Type B pancreatic cell (in vitro differentiated cells): ENCODE measurements at regions not wholly inside any gene's neighbourhood (a gene's known extent, or its start where the extent isn't known, plus 50 kb on each side); places are given as distances from the start of the nearest gene placed in this dataset.

Source experiments
- DNase-seq: peaks from one replicate; pipeline ENCODE4 v3.0.0; 2021; ENCODE audit warnings: mixed read lengths; ENCODE audit not compliant: unreplicated experiment; ENCODE audit errors: extremely low spot score
- H3K27ac Mint-ChIP-seq: 2 replicates; pipeline ENCODE4 v1.8.0; 2021; ENCODE audit warnings: mild to moderate bottlenecking, mixed read lengths
- H3K27me3 Mint-ChIP-seq: 2 replicates; pipeline ENCODE4 v1.8.0; 2021; ENCODE audit warnings: mixed read lengths
- H3K36me3 Mint-ChIP-seq: 2 replicates; pipeline ENCODE4 v1.8.0; 2021; ENCODE audit warnings: mixed read lengths
- H3K4me1 Mint-ChIP-seq: one replicate; pipeline ENCODE4 v1.8.0; 2021; ENCODE audit warnings: mixed read lengths; ENCODE audit not compliant: unreplicated experiment
- H3K4me3 Mint-ChIP-seq: 2 replicates; pipeline ENCODE4 v1.8.0; 2021; ENCODE audit warnings: mild to moderate bottlenecking, mixed read lengths
- H3K9me3 Mint-ChIP-seq: 2 replicates; pipeline ENCODE4 v1.8.0; 2021; ENCODE audit warnings: mixed read lengths
- TF ChIP-seq, protein P1 (sequence below): fragments of 200-600 bp; sonication (generic); conservative IDR thresholded peaks from 2 replicates; pipeline ENCODE4 v1.5.0; 2021; ENCODE audit warnings: antibody characterized with exemption, mild to moderate bottlenecking

DNA sequence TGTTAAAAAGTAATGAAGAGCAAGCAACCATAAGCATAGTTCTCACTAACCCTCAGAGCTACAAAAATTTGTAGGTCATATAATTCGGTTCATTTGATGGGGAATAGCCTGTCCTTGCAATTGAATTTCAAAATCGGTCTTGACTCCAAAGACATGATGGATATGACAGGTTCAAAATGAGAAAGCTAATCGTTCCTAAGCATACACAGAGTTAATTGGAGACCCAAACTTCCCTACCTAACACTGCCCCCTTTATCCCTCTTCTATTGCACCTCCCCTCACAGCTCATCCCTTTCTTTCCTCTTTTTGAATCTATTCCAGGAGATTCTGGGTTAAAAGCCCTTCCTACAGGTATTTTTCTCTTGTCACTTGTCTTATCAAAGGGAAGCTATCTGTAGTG is 390.0 kb upstream of the PTBP2 start:
- Mint-ChIP-seq H3K4me3 (no peak overlapping the region), H3K27me3 (no peaks in the 10 kb centered on the region), H3K27ac (no peak overlapping the region), H3K36me3 (no peaks in the 10 kb centered on the region), H3K9me3 (no peaks in the 10 kb centered on the region), H3K4me1 (no peaks in the 10 kb centered on the region)
- TF ChIP-seq, protein P1, sequence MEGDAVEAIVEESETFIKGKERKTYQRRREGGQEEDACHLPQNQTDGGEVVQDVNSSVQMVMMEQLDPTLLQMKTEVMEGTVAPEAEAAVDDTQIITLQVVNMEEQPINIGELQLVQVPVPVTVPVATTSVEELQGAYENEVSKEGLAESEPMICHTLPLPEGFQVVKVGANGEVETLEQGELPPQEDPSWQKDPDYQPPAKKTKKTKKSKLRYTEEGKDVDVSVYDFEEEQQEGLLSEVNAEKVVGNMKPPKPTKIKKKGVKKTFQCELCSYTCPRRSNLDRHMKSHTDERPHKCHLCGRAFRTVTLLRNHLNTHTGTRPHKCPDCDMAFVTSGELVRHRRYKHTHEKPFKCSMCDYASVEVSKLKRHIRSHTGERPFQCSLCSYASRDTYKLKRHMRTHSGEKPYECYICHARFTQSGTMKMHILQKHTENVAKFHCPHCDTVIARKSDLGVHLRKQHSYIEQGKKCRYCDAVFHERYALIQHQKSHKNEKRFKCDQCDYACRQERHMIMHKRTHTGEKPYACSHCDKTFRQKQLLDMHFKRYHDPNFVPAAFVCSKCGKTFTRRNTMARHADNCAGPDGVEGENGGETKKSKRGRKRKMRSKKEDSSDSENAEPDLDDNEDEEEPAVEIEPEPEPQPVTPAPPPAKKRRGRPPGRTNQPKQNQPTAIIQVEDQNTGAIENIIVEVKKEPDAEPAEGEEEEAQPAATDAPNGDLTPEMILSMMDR = no peak
- no peak for DNase-seq

DNA sequence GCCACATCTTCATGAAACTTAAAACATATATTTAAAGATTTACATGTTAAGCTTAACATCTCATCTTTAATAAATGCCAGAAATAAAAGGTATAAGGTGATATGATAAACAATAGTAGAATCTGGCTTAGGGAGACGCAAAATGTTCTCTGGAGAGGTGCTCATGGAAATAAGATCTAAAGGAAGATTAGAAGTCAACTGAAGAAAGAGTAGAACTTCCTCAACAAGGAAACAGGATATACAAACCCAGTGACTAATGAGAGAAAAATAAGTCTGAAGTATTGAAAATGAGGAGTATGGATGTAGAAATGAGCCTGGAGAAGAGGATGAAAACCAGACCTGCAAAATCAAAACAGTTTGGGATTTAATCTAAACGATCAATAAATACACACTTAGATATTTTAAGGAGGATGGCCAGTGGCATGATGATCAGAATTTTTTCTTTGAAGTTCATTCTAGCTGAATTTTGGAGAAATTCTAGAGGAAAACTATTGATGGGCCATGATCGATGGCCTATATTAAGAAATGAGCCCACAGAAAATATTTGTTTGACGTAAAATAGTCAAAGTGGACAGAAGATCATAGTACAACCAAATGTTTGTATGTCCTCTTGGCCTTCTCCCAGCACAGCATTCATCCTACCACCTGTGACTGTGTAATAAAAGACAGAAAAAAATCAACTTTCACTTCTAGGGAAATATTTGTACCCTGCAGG is 387.9 kb upstream of the PTBP2 start:
- Mint-ChIP-seq H3K27ac (no peak overlapping the region), H3K27me3 (no peaks in the 10 kb centered on the region), H3K4me1 (no peaks in the 10 kb centered on the region), H3K9me3 (no peaks in the 10 kb centered on the region), H3K4me3 (no peak overlapping the region), H3K36me3 (no peaks in the 10 kb centered on the region)
- TF ChIP-seq, protein P1 = no peak
- no peak for DNase-seq

DNA sequence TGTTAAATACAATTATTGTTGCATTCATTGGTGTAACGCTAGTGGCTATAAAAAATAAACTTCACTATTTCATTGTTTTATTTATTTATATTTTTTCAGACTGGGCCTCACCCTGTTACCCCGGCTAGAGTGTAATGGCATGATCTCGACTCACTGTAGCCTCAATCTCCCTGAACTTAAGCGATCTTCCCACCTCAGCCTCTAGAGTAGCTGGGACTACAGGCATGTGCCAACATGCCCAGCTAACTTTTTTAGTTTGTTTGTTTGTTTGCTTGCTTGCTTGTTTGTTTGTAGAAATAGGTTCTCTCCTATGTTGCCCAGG is 387.4 kb upstream of the PTBP2 start:
- no peaks in the 10 kb centered on the region for H3K36me3 Mint-ChIP-seq
- H3K4me1 Mint-ChIP-seq = no peaks in the 10 kb centered on the region
- no peaks in the 10 kb centered on the region for H3K27me3 Mint-ChIP-seq
- H3K9me3 Mint-ChIP-seq = no peaks in the 10 kb centered on the region
- H3K27ac Mint-ChIP-seq = no peak overlapping the region
- H3K4me3 Mint-ChIP-seq = no peak overlapping the region
- no peak for DNase-seq
- TF ChIP-seq, protein P1 = no peak

GRCh38 chr1:96338622-96339021 is 383.0 kb upstream of the PTBP2 start:
- Mint-ChIP-seq H3K4me3 (no peak overlapping the region), H3K27ac (no peak overlapping the region), H3K36me3 (no peaks in the 10 kb centered on the region)

GRCh38 chr1:96340686-96341085 is 380.9 kb upstream of the PTBP2 start:
- H3K27me3 Mint-ChIP-seq = no peaks in the 10 kb centered on the region
- TF ChIP-seq, protein P1 = no peak
- H3K9me3 Mint-ChIP-seq = no peaks in the 10 kb centered on the region
- no peaks in the 10 kb centered on the region for H3K36me3 Mint-ChIP-seq
- DNase-seq = no peak
- no peak overlapping the region for H3K4me3 Mint-ChIP-seq
- H3K27ac Mint-ChIP-seq = peak overlapping the region; percentile 7
- H3K4me1 Mint-ChIP-seq = no peaks in the 10 kb centered on the region

More at GRCh38 chr1:96338622-96339021, 383.0 kb upstream of the PTBP2 start:
- TF ChIP-seq, protein P1 = no peak
- no peak for DNase-seq
- Mint-ChIP-seq H3K9me3 (no peaks in the 10 kb centered on the region), H3K27me3 (no peaks in the 10 kb centered on the region), H3K4me1 (no peaks in the 10 kb centered on the region)

GRCh38 chr1:96346719-96347118 is 374.9 kb upstream of the PTBP2 start:
- DNase-seq = no peak
- Mint-ChIP-seq H3K4me3 (no peak overlapping the region), H3K27me3 (no peaks in the 10 kb centered on the region), H3K4me1 (no peaks in the 10 kb centered on the region), H3K27ac (no peak overlapping the region), H3K36me3 (no peaks in the 10 kb centered on the region), H3K9me3 (no peaks in the 10 kb centered on the region)
- TF ChIP-seq, protein P1 = no peak
